A549 (cell line): ENCODE measurements at regions not wholly inside any gene's neighbourhood (a gene's known extent, or its start where the extent isn't known, plus 50 kb on each side); places are given as distances from the start of the nearest gene placed in this dataset.

Experiments used
- JUNB ChIP-seq: fragments of >200 bp; sonication (Bioruptor Twin); formaldehyde crosslinking; IDR thresholded peaks from 2 replicates; pipeline ENCODE4 v1.6.1; 2016
- PHF8 ChIP-seq: fragments of 200-600 bp; sonication (generic); IDR thresholded peaks from 2 replicates; pipeline ENCODE4 v1.6.1; 2016; ENCODE audit warnings: low read depth, mild to moderate bottlenecking, antibody characterized with exemption, moderate library complexity, borderline replicate concordance
- POLR2A ChIP-seq: IDR thresholded peaks from 2 replicates; pipeline ENCODE4 v1.6.1; 2012; ENCODE audit warnings: mild to moderate bottlenecking, low read length
- TF ChIP-seq, protein P1 (sequence below): fragments of >200 bp; sonication (Bioruptor Twin); formaldehyde crosslinking; IDR thresholded peaks from 3 replicates; pipeline ENCODE4 v1.5.1; 2016
- TF ChIP-seq, protein P2 (sequence below): fragments of 450-650 bp; IDR thresholded peaks from 2 replicates; pipeline ENCODE4 v1.6.1; 2014; ENCODE audit warnings: antibody characterized with exemption

- TF ChIP-seq JUNB (no peak), POLR2A (no peak), PHF8 (no peak)
- TF ChIP-seq, protein P1, sequence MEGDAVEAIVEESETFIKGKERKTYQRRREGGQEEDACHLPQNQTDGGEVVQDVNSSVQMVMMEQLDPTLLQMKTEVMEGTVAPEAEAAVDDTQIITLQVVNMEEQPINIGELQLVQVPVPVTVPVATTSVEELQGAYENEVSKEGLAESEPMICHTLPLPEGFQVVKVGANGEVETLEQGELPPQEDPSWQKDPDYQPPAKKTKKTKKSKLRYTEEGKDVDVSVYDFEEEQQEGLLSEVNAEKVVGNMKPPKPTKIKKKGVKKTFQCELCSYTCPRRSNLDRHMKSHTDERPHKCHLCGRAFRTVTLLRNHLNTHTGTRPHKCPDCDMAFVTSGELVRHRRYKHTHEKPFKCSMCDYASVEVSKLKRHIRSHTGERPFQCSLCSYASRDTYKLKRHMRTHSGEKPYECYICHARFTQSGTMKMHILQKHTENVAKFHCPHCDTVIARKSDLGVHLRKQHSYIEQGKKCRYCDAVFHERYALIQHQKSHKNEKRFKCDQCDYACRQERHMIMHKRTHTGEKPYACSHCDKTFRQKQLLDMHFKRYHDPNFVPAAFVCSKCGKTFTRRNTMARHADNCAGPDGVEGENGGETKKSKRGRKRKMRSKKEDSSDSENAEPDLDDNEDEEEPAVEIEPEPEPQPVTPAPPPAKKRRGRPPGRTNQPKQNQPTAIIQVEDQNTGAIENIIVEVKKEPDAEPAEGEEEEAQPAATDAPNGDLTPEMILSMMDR = no peak
- TF ChIP-seq, protein P2, sequence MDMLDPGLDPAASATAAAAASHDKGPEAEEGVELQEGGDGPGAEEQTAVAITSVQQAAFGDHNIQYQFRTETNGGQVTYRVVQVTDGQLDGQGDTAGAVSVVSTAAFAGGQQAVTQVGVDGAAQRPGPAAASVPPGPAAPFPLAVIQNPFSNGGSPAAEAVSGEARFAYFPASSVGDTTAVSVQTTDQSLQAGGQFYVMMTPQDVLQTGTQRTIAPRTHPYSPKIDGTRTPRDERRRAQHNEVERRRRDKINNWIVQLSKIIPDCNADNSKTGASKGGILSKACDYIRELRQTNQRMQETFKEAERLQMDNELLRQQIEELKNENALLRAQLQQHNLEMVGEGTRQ = no peak
These were observed 168.5 kb downstream of the UTP18 start for GRCh38 chr17:51428668-51429495.
